ENCODE measurements at regions not wholly inside any gene's neighbourhood (a gene's known extent, or its start where the extent isn't known, plus 50 kb on each side); places are given as distances from the start of the nearest gene placed in this dataset.

GRCh38 chr18:41768467-41768866 is 186.6 kb upstream of the PIK3C3 start:
- TF ChIP-seq POLR2AphosphoS5 (IDR thresholded peaks at IDR 0.05; ENCODE audit: low read depth, low read length) (no peak), TAF1 (IDR thresholded peaks at IDR 0.05; ENCODE audit: borderline replicate concordance, insufficient read depth, low read length) (no peak), FOXP2 (optimal IDR thresholded peaks at IDR 0.05; ENCODE audit: borderline replicate concordance, extremely low read depth, extremely low read length, insufficient read depth) (no peak), REST (IDR thresholded peaks at IDR 0.05; ENCODE audit: insufficient read depth in 1 of 2, low read depth in 2 of 2, low read length in 2 of 2) (no peak), SIN3A (IDR thresholded peaks at IDR 0.05; ENCODE audit: borderline replicate concordance, insufficient read depth, low read length) (no peak)

GRCh38 chr18:41767960-41768359 is 187.1 kb upstream of the PIK3C3 start:
- peak in 1 of 2 experiments; percentile 62; a peak in 1 of 4 replicates for TF ChIP-seq REST (IDR thresholded peaks at IDR 0.05; ENCODE audit: insufficient read depth in 1 of 2, low read depth in 2 of 2, low read length in 2 of 2)
- TF ChIP-seq TAF1 (IDR thresholded peaks at IDR 0.05; ENCODE audit: borderline replicate concordance, insufficient read depth, low read length) = no peak
- no peak for TF ChIP-seq SIN3A (IDR thresholded peaks at IDR 0.05; ENCODE audit: borderline replicate concordance, insufficient read depth, low read length)

- no peak for TF ChIP-seq FOXP2 (optimal IDR thresholded peaks at IDR 0.05; ENCODE audit: borderline replicate concordance, extremely low read depth, extremely low read length, insufficient read depth)
- no peak for TF ChIP-seq POLR2AphosphoS5 (IDR thresholded peaks at IDR 0.05; ENCODE audit: low read depth, low read length)
Observed at GRCh38 chr18:41765460-41765859, 189.6 kb upstream of the PIK3C3 start.

- TF ChIP-seq POLR2AphosphoS5 (IDR thresholded peaks at IDR 0.05; ENCODE audit: low read depth, low read length) (no peak), TAF1 (IDR thresholded peaks at IDR 0.05; ENCODE audit: borderline replicate concordance, insufficient read depth, low read length) (no peak), SIN3A (IDR thresholded peaks at IDR 0.05; ENCODE audit: borderline replicate concordance, insufficient read depth, low read length) (no peak), FOXP2 (optimal IDR thresholded peaks at IDR 0.05; ENCODE audit: borderline replicate concordance, extremely low read depth, extremely low read length, insufficient read depth) (no peak), REST (IDR thresholded peaks at IDR 0.05; ENCODE audit: insufficient read depth in 1 of 2, low read depth in 2 of 2, low read length in 2 of 2) (no peak)
Observed at GRCh38 chr18:41763361-41763760, 191.7 kb upstream of the PIK3C3 start.

GRCh38 chr18:41761333-41762018 is 193.6 kb upstream of the PIK3C3 start:
- TF ChIP-seq REST (IDR thresholded peaks at IDR 0.05; ENCODE audit: insufficient read depth in 1 of 2, low read depth in 2 of 2, low read length in 2 of 2) (no peak), SIN3A (IDR thresholded peaks at IDR 0.05; ENCODE audit: borderline replicate concordance, insufficient read depth, low read length) (no peak), POLR2AphosphoS5 (IDR thresholded peaks at IDR 0.05; ENCODE audit: low read depth, low read length) (no peak), TAF1 (IDR thresholded peaks at IDR 0.05; ENCODE audit: borderline replicate concordance, insufficient read depth, low read length) (no peak), FOXP2 (optimal IDR thresholded peaks at IDR 0.05; ENCODE audit: borderline replicate concordance, extremely low read depth, extremely low read length, insufficient read depth) (no peak)

Data from PFSK-1 (cell line).